SU-DHL-6 (cell line): ENCODE measurements at regions not wholly inside any gene's neighbourhood (a gene's known extent, or its start where the extent isn't known, plus 50 kb on each side); places are given as distances from the start of the nearest gene placed in this dataset.

Source experiments
- EZH2phosphoT487 ChIP-seq: fragments of 200-600 bp; sonication (generic), shearing (Covaris generic); conservative IDR thresholded peaks from 2 replicates; pipeline ENCODE4 v1.6.1; 2018; ENCODE audit warnings: mild to moderate bottlenecking, antibody characterized with exemption, low read length, moderate library complexity, mixed read lengths
- TF ChIP-seq, protein P1 (sequence below): fragments of 200-600 bp; sonication (generic); IDR thresholded peaks from one replicate; pipeline ENCODE4 v1.5.1; 2017; ENCODE audit warnings: antibody characterized with exemption, mild to moderate bottlenecking, low read length, moderate library complexity; ENCODE audit not compliant: insufficient read depth, poor library complexity, severe bottlenecking

GRCh38 chr18:45494811-45495210 lies 120.5 kb upstream of the SLC14A2 start:
- TF ChIP-seq, protein P1, sequence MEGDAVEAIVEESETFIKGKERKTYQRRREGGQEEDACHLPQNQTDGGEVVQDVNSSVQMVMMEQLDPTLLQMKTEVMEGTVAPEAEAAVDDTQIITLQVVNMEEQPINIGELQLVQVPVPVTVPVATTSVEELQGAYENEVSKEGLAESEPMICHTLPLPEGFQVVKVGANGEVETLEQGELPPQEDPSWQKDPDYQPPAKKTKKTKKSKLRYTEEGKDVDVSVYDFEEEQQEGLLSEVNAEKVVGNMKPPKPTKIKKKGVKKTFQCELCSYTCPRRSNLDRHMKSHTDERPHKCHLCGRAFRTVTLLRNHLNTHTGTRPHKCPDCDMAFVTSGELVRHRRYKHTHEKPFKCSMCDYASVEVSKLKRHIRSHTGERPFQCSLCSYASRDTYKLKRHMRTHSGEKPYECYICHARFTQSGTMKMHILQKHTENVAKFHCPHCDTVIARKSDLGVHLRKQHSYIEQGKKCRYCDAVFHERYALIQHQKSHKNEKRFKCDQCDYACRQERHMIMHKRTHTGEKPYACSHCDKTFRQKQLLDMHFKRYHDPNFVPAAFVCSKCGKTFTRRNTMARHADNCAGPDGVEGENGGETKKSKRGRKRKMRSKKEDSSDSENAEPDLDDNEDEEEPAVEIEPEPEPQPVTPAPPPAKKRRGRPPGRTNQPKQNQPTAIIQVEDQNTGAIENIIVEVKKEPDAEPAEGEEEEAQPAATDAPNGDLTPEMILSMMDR, result no peak
- TF ChIP-seq EZH2phosphoT487, result no peak
